H9 (cell line): ENCODE measurements at regions not wholly inside any gene's neighbourhood (a gene's known extent, or its start where the extent isn't known, plus 50 kb on each side); places are given as distances from the start of the nearest gene placed in this dataset.
"Not testable (repeated sequence)": the region's sequence is repeated elsewhere in the genome, so short reads cannot be mapped to it uniquely, and the experiment has no call there.

Experiments
- DNase-seq: peaks from one replicate; pipeline ENCODE4 v3.0.0-alpha.2; 2017
- H2AFZ ChIP-seq: one replicate; pipeline ENCODE4 v1.6.1; 2013; ENCODE audit warnings: mild to moderate bottlenecking, low read length, control low read depth, moderate library complexity
- H2AK5ac ChIP-seq: 2 replicates; pipeline ENCODE4 v1.6.1; 2013; ENCODE audit warnings: low read length, control low read depth, mixed read lengths; ENCODE audit not compliant: insufficient read length
- H2BK120ac ChIP-seq: one replicate; pipeline ENCODE4 v1.6.1; 2013; ENCODE audit warnings: low read depth, mild to moderate bottlenecking, low read length, control low read depth, inconsistent platforms; ENCODE audit not compliant: poor library complexity, severe bottlenecking
- H2BK12ac ChIP-seq: 2 replicates; pipeline ENCODE4 v1.6.1; 2013; ENCODE audit warnings: low read length, control low read depth, mixed read lengths, low read depth; ENCODE audit not compliant: insufficient read length
- H2BK15ac ChIP-seq: 2 replicates; pipeline ENCODE4 v1.6.1; 2013; ENCODE audit warnings: low read depth, low read length, control low read depth
- H2BK20ac ChIP-seq: one replicate; pipeline ENCODE4 v1.6.1; 2013; ENCODE audit warnings: low read depth, mild to moderate bottlenecking, low read length, control low read depth, inconsistent platforms; ENCODE audit not compliant: poor library complexity, severe bottlenecking
- H2BK5ac ChIP-seq: 2 replicates; pipeline ENCODE4 v1.6.1; 2013; ENCODE audit warnings: low read length, control low read depth, mixed read lengths; ENCODE audit not compliant: insufficient read length
- H3K14ac ChIP-seq: 2 replicates; pipeline ENCODE4 v1.6.1; 2013; ENCODE audit warnings: low read length, control low read depth; ENCODE audit not compliant: insufficient read depth
- H3K18ac ChIP-seq: 2 replicates; pipeline ENCODE4 v1.6.1; 2013; ENCODE audit warnings: low read depth, mild to moderate bottlenecking, mixed read lengths, low read length, control low read depth; ENCODE audit not compliant: insufficient read length
- H3K23ac ChIP-seq: 2 replicates; pipeline ENCODE4 v1.6.1; 2013; ENCODE audit warnings: low read length, control low read depth, mixed read lengths, low read depth; ENCODE audit not compliant: insufficient read length
- H3K23me2 ChIP-seq: 2 replicates; pipeline ENCODE4 v1.6.1; 2013; ENCODE audit warnings: low read depth, mild to moderate bottlenecking, mixed read lengths, low read length, control low read depth; ENCODE audit not compliant: insufficient read length, poor library complexity, severe bottlenecking
- H3K27ac ChIP-seq: 2 replicates; pipeline ENCODE4 v1.5.1; 2013; ENCODE audit warnings: low read length, control low read depth, mixed read lengths, low read depth; ENCODE audit not compliant: insufficient read length
- H3K27me3 ChIP-seq: 2 replicates; pipeline ENCODE4 v1.6.1; 2013; ENCODE audit warnings: low read length, control low read depth, inconsistent platforms; ENCODE audit not compliant: insufficient read depth
- H3K4ac ChIP-seq: 2 replicates; pipeline ENCODE4 v1.6.1; 2013; ENCODE audit warnings: low read depth, mild to moderate bottlenecking, control low read depth, inconsistent platforms, low read length, moderate library complexity
- H3K4me1 ChIP-seq: 2 replicates; pipeline ENCODE4 v1.6.1; 2013; ENCODE audit warnings: low read length, control low read depth, inconsistent platforms; ENCODE audit not compliant: insufficient read depth
- H3K4me2 ChIP-seq: 2 replicates; pipeline ENCODE4 v1.6.1; 2013; ENCODE audit warnings: low read length, control low read depth, mixed read lengths; ENCODE audit not compliant: insufficient read length, insufficient read depth
- H3K56ac ChIP-seq: 2 replicates; pipeline ENCODE4 v1.6.1; 2013; ENCODE audit warnings: low read depth, mild to moderate bottlenecking, mixed read lengths, low read length, control low read depth; ENCODE audit not compliant: insufficient read length
- H3K79me1 ChIP-seq: 2 replicates; pipeline ENCODE4 v1.6.1; 2013; ENCODE audit warnings: low read depth, mild to moderate bottlenecking, moderate library complexity, low read length, control low read depth, inconsistent platforms; ENCODE audit not compliant: insufficient read depth, poor library complexity, severe bottlenecking
- H3K79me2 ChIP-seq: 2 replicates; pipeline ENCODE4 v1.6.1; 2013; ENCODE audit warnings: low read length, control low read depth, inconsistent platforms; ENCODE audit not compliant: insufficient read depth
- H3K9ac ChIP-seq: 2 replicates; pipeline ENCODE4 v1.6.1; 2013; ENCODE audit warnings: low read length, control low read depth, mixed read lengths; ENCODE audit not compliant: insufficient read length; ENCODE audit errors: extremely low read depth
- H3K9me3 ChIP-seq: one replicate; pipeline ENCODE4 v1.6.1; 2013; ENCODE audit warnings: low read depth, low read length, inconsistent platforms; ENCODE audit not compliant: control insufficient read depth
- H3T11ph ChIP-seq: one replicate; pipeline ENCODE4 v1.6.1; 2013; ENCODE audit warnings: mild to moderate bottlenecking, low read length, control low read depth, inconsistent platforms
- H4K20me1 ChIP-seq: one replicate; pipeline ENCODE4 v1.6.1; 2013; ENCODE audit not compliant: control insufficient read depth, insufficient read length, insufficient read depth
- H4K5ac ChIP-seq: 2 replicates; pipeline ENCODE4 v1.6.1; 2013; ENCODE audit warnings: low read depth, mild to moderate bottlenecking, mixed read lengths, low read length, control low read depth; ENCODE audit not compliant: insufficient read length
- H4K8ac ChIP-seq: replicated peaks from 2 replicates; pipeline ENCODE4 v1.6.1; 2013; ENCODE audit warnings: low read length, control low read depth, mixed read lengths, low read depth; ENCODE audit not compliant: insufficient read length
- H4K91ac ChIP-seq: 2 replicates; pipeline ENCODE4 v1.6.1; 2013; ENCODE audit warnings: low read depth, mild to moderate bottlenecking, moderate library complexity, mixed read lengths, low read length, control low read depth; ENCODE audit not compliant: insufficient read length
- H3K27ac Mint-ChIP-seq, 3 experiments: 2 replicates in 2 of 3; 3 replicates in 1 of 3; pipeline ENCODE4 v1.8.0; 2020 to 2021; ENCODE audit warnings: mixed read lengths in 3 of 3, mild to moderate bottlenecking in 1 of 3, moderate library complexity in 1 of 3
- H3K27me3 Mint-ChIP-seq: 2 replicates; pipeline ENCODE4 v1.8.0; 2021; ENCODE audit warnings: low read depth, mild to moderate bottlenecking, moderate library complexity, mixed read lengths
- H3K36me3 Mint-ChIP-seq, 3 experiments: 2 replicates in 2 of 3; 3 replicates in 1 of 3; pipeline ENCODE4 v1.8.0; 2020 to 2021; ENCODE audit warnings: low read depth in 3 of 3, mixed read lengths in 3 of 3; ENCODE audit not compliant: insufficient read depth in 1 of 3
- H3K4me1 Mint-ChIP-seq, 2 experiments: 2 replicates each; pipeline ENCODE4 v1.8.0; 2020; ENCODE audit warnings: mixed read lengths in 2 of 2
- H3K4me3 Mint-ChIP-seq, 2 experiments: 2 replicates in 1 of 2; 3 replicates in 1 of 2; pipeline ENCODE4 v1.8.0; 2020 to 2021; ENCODE audit warnings: mild to moderate bottlenecking in 2 of 2, mixed read lengths in 2 of 2, moderate library complexity in 1 of 2
- H3K9me3 Mint-ChIP-seq, 2 experiments: 2 replicates in 1 of 2; 3 replicates in 1 of 2; pipeline ENCODE4 v1.8.0; 2020; ENCODE audit warnings: mild to moderate bottlenecking in 2 of 2, mixed read lengths in 2 of 2, moderate library complexity in 1 of 2
- WGBS: extraction: QIAGEN DNeasy Blood & Tissue Kit; methylation state at CpG from one replicate; pipeline ENCODE4 v1.1.7; 2013; ENCODE audit warnings: missing lambda C conversion rate, low lambda C conversion rate, mixed read lengths; ENCODE audit not compliant: insufficient read length; ENCODE audit errors: extremely low coverage; 5-methylcytosine and 5-hydroxymethylcytosine counted together
- TF ChIP-seq, protein P1 (sequence below): fragments of 200-600 bp; sonication (generic); conservative IDR thresholded peaks from 3 replicates; pipeline ENCODE4 v1.8.0; 2021; ENCODE audit warnings: antibody characterized with exemption, mild to moderate bottlenecking

DNA sequence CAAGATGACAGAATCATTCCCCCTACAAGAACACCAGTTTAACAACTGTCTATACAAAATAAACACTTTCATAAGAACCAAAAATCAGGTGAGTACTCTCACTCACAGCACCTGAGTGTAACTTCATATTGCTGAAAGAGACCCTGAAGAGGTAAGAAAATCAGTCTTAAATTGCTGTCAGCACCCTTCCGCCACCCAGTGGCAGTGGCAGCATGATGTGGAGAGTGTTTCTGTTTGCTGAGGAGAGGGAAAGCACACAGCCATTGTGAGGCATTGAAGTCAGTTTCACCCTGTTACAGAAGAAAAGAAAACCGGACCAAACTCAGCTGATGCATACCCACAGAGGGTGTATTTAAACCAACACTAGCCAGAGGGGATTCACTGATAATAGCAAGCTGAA lies 1240.8 kb upstream of the CRIM1 start:
- H2AFZ ChIP-seq, result no peak overlapping the region
- H3K36me3 Mint-ChIP-seq, result peaks cover 11 to 18% (median 13%) of the 10 kb centered on the region in 3 experiments

DNA sequence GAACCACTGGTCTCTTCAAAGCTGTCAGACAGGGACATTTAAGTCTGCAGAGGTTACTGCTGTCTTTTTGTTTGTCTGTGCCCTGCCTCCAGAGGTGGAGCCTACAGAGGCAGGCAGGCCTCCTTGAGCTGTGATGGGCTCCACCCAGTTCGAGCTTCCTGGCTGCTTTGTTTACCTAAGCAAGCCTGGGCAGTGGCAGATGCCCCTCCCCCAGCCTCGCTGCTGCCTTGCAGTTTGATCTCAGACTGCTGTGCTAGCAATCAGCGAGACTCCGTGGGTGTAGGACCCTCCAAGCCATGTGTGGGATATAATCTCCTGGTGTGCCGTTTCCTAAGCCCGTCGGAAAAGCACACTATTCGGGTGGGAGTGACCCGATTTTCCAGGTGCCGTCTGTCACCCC lies 1243.2 kb upstream of the CRIM1 start:
- not testable (repeated sequence) for H4K91ac ChIP-seq, H3K4me1 Mint-ChIP-seq, H2BK5ac ChIP-seq, H4K5ac ChIP-seq, H3K9ac ChIP-seq, DNase-seq, H3T11ph ChIP-seq, H2BK15ac ChIP-seq, H3K23ac ChIP-seq, H3K4me1 ChIP-seq, H3K23me2 ChIP-seq, H3K27me3 ChIP-seq, H3K27me3 Mint-ChIP-seq, H3K9me3 ChIP-seq, H4K8ac ChIP-seq, H3K4ac ChIP-seq, H3K79me2 ChIP-seq, H3K14ac ChIP-seq, H3K27ac Mint-ChIP-seq, H3K27ac ChIP-seq, H2BK12ac ChIP-seq, H3K56ac ChIP-seq, H2AK5ac ChIP-seq, H3K79me1 ChIP-seq, H4K20me1 ChIP-seq, H2BK20ac ChIP-seq, H2AFZ ChIP-seq, H3K18ac ChIP-seq, H3K4me3 Mint-ChIP-seq, H3K4me2 ChIP-seq, H2BK120ac ChIP-seq
- H3K9me3 Mint-ChIP-seq, result peaks cover 18 to 21% of the 10 kb centered on the region in 2 experiments
- H3K36me3 Mint-ChIP-seq, result peaks cover 11 to 18% (median 13%) of the 10 kb centered on the region in 3 experiments
- WGBS, result no CpG with 5 or more reads among the region's 10 CpGs

More for the DNA sequence above, 1240.8 kb upstream of the CRIM1 start:
- H3K27me3 ChIP-seq, result no peaks in the 10 kb centered on the region
- H3K23ac ChIP-seq, result no peak overlapping the region
- no peak overlapping the region for H2BK20ac ChIP-seq
- no peak overlapping the region for H4K5ac ChIP-seq
- H3K9me3 ChIP-seq, result no peaks in the 10 kb centered on the region
- no peak overlapping the region for H3K56ac ChIP-seq
- no peak overlapping the region for H4K91ac ChIP-seq
- no peaks in the 10 kb centered on the region for H4K20me1 ChIP-seq
- H3K9ac ChIP-seq, result no peak overlapping the region
- no peak overlapping the region for H4K8ac ChIP-seq
- H2AK5ac ChIP-seq, result no peak overlapping the region
- Mint-ChIP-seq H3K4me3 (no peak overlapping the region), H3K27me3 (no peaks in the 10 kb centered on the region), H3K9me3 (peaks cover 18 to 19% of the 10 kb centered on the region in 2 experiments), H3K27ac (no peak overlapping the region; a peak in 1 of 7 replicates), H3K4me1 (no peaks in the 10 kb centered on the region)
- no peak overlapping the region for H3K27ac ChIP-seq
- H3K23me2 ChIP-seq, result no peaks in the 10 kb centered on the region
- no peak overlapping the region for H2BK120ac ChIP-seq
- peak; percentile 65 for DNase-seq
- no peak overlapping the region for H3K14ac ChIP-seq
- H2BK12ac ChIP-seq, result no peak overlapping the region
- no peak overlapping the region for H3T11ph ChIP-seq
- no peak overlapping the region for H3K4ac ChIP-seq
- no peaks in the 10 kb centered on the region for H3K4me1 ChIP-seq
- TF ChIP-seq, protein P1, sequence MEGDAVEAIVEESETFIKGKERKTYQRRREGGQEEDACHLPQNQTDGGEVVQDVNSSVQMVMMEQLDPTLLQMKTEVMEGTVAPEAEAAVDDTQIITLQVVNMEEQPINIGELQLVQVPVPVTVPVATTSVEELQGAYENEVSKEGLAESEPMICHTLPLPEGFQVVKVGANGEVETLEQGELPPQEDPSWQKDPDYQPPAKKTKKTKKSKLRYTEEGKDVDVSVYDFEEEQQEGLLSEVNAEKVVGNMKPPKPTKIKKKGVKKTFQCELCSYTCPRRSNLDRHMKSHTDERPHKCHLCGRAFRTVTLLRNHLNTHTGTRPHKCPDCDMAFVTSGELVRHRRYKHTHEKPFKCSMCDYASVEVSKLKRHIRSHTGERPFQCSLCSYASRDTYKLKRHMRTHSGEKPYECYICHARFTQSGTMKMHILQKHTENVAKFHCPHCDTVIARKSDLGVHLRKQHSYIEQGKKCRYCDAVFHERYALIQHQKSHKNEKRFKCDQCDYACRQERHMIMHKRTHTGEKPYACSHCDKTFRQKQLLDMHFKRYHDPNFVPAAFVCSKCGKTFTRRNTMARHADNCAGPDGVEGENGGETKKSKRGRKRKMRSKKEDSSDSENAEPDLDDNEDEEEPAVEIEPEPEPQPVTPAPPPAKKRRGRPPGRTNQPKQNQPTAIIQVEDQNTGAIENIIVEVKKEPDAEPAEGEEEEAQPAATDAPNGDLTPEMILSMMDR, result peak; percentile 71
- H3K79me2 ChIP-seq, result no peaks in the 10 kb centered on the region
- H2BK5ac ChIP-seq, result no peak overlapping the region
- H3K79me1 ChIP-seq, result no peaks in the 10 kb centered on the region
- no peak overlapping the region for H3K4me2 ChIP-seq
- WGBS, result no CpG with 5 or more reads among the region's 2 CpGs
- H3K18ac ChIP-seq, result no peak overlapping the region
- no peak overlapping the region for H2BK15ac ChIP-seq
